SK-N-SH (cell line): ENCODE measurements at regions not wholly inside any gene's neighbourhood (a gene's known extent, or its start where the extent isn't known, plus 50 kb on each side); places are given as distances from the start of the nearest gene placed in this dataset.

ENCODE experiments used
- CTCF ChIA-PET: fragments of 300-600, 350-600 bp; formaldehyde crosslinking; extraction: SDS; loops from one replicate; lab custom pipeline; 2021; lab: Yijun Ruan, JAX
- POLR2A ChIA-PET: fragments of 350-600 bp; sonication (Branson Sonifier 250); formaldehyde crosslinking; extraction: SDS; loops from one replicate; lab custom pipeline; 2020; ENCODE audit warnings: antibody characterized with exemption, inconsistent platforms; lab: Yijun Ruan, JAX
- DNase-seq: peaks from one replicate; pipeline ENCODE4 v3.0.0; 2012
- H2AFZ ChIP-seq: fragments of 200-600 bp; sonication (generic); 2 replicates; pipeline ENCODE4 v1.8.1; 2016; ENCODE audit warnings: antibody characterized with exemption, mild to moderate bottlenecking, low read depth
- H3F3A ChIP-seq: fragments of 200-600 bp; sonication (generic); replicated peaks from 2 replicates; pipeline ENCODE3; 2016; ENCODE audit warnings: antibody characterized with exemption, mild to moderate bottlenecking; ENCODE audit not compliant: insufficient read depth
- H3K27ac ChIP-seq, 2 experiments: fragments of 200-500 bp in 1 of 2; fragments of 200-600 bp in 1 of 2; sonication (Bioruptor generic) in 1 of 2; sonication (generic), shearing (Covaris generic) in 1 of 2; 2 replicates each; pipeline versions ENCODE4 v1.5.1 to v1.6.1; 2014 to 2016; ENCODE audit warnings: low read depth in 2 of 2, inconsistent platforms in 1 of 2, low read length in 1 of 2, mild to moderate bottlenecking in 1 of 2, mixed read lengths in 1 of 2
- H3K27me3 ChIP-seq: fragments of 200-600 bp; sonication (generic), shearing (Covaris generic); 2 replicates; pipeline ENCODE4 v1.6.1; 2016; ENCODE audit warnings: mixed run types; ENCODE audit not compliant: insufficient read depth
- H3K36me3 ChIP-seq, 2 experiments: fragments of 200-500 bp in 1 of 2; fragments of 200-600 bp in 1 of 2; sonication (Bioruptor generic) in 1 of 2; sonication (generic) in 1 of 2; replicated peaks in 1 of 2; 2 replicates each; pipeline versions ENCODE3 to v1.5.1; 2014 to 2016; ENCODE audit warnings: low read length in 1 of 2, mild to moderate bottlenecking in 1 of 2; ENCODE audit not compliant: insufficient read depth in 2 of 2, control insufficient read depth in 1 of 2
- H3K4me1 ChIP-seq, 2 experiments: fragments of 200-500 bp in 1 of 2; fragments of 200-600 bp in 1 of 2; sonication (Bioruptor generic) in 1 of 2; sonication (generic), shearing (Covaris generic) in 1 of 2; 2 replicates each; pipeline versions ENCODE4 v1.5.1 to v1.6.1; 2014 to 2016; ENCODE audit warnings: low read depth in 1 of 2, low read length in 1 of 2, mixed run types in 1 of 2; ENCODE audit not compliant: insufficient read depth in 2 of 2, control insufficient read depth in 1 of 2
- H3K4me2 ChIP-seq: fragments of 200-600 bp; sonication (generic), shearing (Covaris generic); 2 replicates; pipeline ENCODE4 v1.6.1; 2017; ENCODE audit warnings: mixed run types
- H3K4me3 ChIP-seq, 2 experiments: fragments of 200-500 bp in 1 of 2; fragments of 200-600 bp in 1 of 2; sonication (Bioruptor generic) in 1 of 2; sonication (generic), shearing (Covaris generic) in 1 of 2; 2 replicates each; pipeline versions ENCODE4 v1.5.1 to v1.8.1; 2014 to 2016; ENCODE audit warnings: low read depth in 2 of 2, inconsistent platforms in 1 of 2, low read length in 1 of 2, mild to moderate bottlenecking in 1 of 2, mixed read lengths in 1 of 2, moderate library complexity in 1 of 2
- H3K79me2 ChIP-seq: fragments of 200-600 bp; sonication (generic); 2 replicates; pipeline ENCODE4 v1.8.1; 2017; ENCODE audit warnings: mild to moderate bottlenecking; ENCODE audit not compliant: insufficient read depth
- H3K9ac ChIP-seq: fragments of 200-600 bp; sonication (generic); 2 replicates; pipeline ENCODE4 v1.6.1; 2017; ENCODE audit warnings: mixed run types
- H3K9me2 ChIP-seq: fragments of 200-600 bp; sonication (generic); 2 replicates; pipeline ENCODE4 v1.6.1; 2017; ENCODE audit warnings: mixed run types
- H3K9me3 ChIP-seq: fragments of 200-600 bp; sonication (generic); 2 replicates; pipeline ENCODE4 v1.6.1; 2017; ENCODE audit warnings: mixed run types, mild to moderate bottlenecking, moderate library complexity
- H4K20me1 ChIP-seq: fragments of 200-600 bp; sonication (generic); 2 replicates; pipeline ENCODE4 v1.6.1; 2017; ENCODE audit warnings: mild to moderate bottlenecking, mixed run types; ENCODE audit not compliant: insufficient read depth
- EZH2phosphoT487 ChIP-seq: fragments of 200-600 bp; sonication (generic); IDR thresholded peaks from 2 replicates; pipeline ENCODE4 v1.6.1; 2017; ENCODE audit warnings: low read depth, mixed run types, mild to moderate bottlenecking, antibody characterized with exemption, moderate library complexity, borderline replicate concordance
- NRF1 ChIP-seq: IDR thresholded peaks from 2 replicates; pipeline ENCODE4 v1.6.1; 2012; ENCODE audit warnings: low read depth, mild to moderate bottlenecking, low read length
- POLR2AphosphoS5 ChIP-seq: IDR thresholded peaks from 2 replicates; pipeline ENCODE4 v1.6.1; 2012; ENCODE audit warnings: low read depth, low read length
- RAD21 ChIP-seq: IDR thresholded peaks from 2 replicates; pipeline ENCODE4 v1.6.1; 2012; ENCODE audit warnings: mild to moderate bottlenecking, low read length
- RCOR1 ChIP-seq: fragments of 150-350 bp; IDR thresholded peaks from 2 replicates; pipeline ENCODE4 v1.6.1; 2017; ENCODE audit warnings: antibody characterized with exemption, low read length
- SIN3A ChIP-seq: IDR thresholded peaks from 2 replicates; pipeline ENCODE4 v1.6.1; 2012; ENCODE audit warnings: low read depth, mild to moderate bottlenecking, low read length, moderate library complexity, borderline replicate concordance
- TCF12 ChIP-seq: IDR thresholded peaks from 2 replicates; pipeline ENCODE4 v1.4.0; 2012
- WGBS: methylation state at CpG from one replicate; pipeline ENCODE4 v1.1.6; 2017; ENCODE audit warnings: low lambda C conversion rate; 5-methylcytosine and 5-hydroxymethylcytosine counted together
- TF ChIP-seq, protein P1 (sequence below): fragments of 150-350 bp; IDR thresholded peaks from 2 replicates; pipeline ENCODE4 v1.6.1; 2017; ENCODE audit warnings: antibody characterized with exemption, low read length, low read depth, borderline replicate concordance
- TF ChIP-seq, protein P2 (sequence below): fragments of 200-600 bp; sonication (generic); IDR thresholded peaks from 2 replicates; pipeline ENCODE4 v1.6.1; 2017; ENCODE audit warnings: antibody characterized with exemption, mild to moderate bottlenecking, moderate library complexity
- TF ChIP-seq, protein P3 (sequence below): IDR thresholded peaks from 2 replicates; pipeline ENCODE4 v1.6.1; 2012; ENCODE audit warnings: mild to moderate bottlenecking, low read depth, low read length, moderate library complexity

DNA sequence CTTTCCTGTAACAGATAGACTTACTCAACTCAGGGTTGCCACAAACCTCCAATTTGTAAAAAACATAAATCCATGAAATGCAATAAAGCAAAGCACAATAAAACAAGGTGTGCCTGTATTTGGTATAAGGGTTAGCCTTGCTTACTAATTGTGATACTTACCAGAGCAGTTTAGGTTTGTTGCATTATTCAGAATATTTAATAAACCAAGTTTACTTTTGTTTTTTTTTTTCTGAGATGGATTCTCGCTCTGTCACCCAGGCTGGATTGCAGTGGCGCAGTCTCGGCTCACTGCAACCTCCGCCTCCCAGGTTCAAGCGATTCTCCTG lies 79.6 kb downstream of the SEC61G start:
- Histone ChIP-seq H2AFZ (no peak overlapping the region; the same call in 1 of the 2 replicates), H3K27ac (no peak overlapping the region), H3K9me2 (no peaks in the 10 kb centered on the region), H4K20me1 (no peaks in the 10 kb centered on the region), H3K4me1 (no peaks in the 10 kb centered on the region), H3F3A (no peaks in the 10 kb centered on the region), H3K36me3 (no peaks in the 10 kb centered on the region), H3K4me2 (no peak overlapping the region), H3K9me3 (no peaks in the 10 kb centered on the region), H3K79me2 (no peaks in the 10 kb centered on the region), H3K9ac (no peak overlapping the region), H3K27me3 (no peaks in the 10 kb centered on the region), H3K4me3 (no peak overlapping the region)
- no peak for DNase-seq
- POLR2A ChIA-PET = no interaction called here
- TF ChIP-seq TCF12 = no peak
- no peak for TF ChIP-seq RCOR1
- CTCF ChIA-PET = interaction anchor here (1.2 kb wide), 1 partner anchor 15 kb away, joined by 5 read pairs; no protein-coding TSS in a partner anchor
- 68% methylated on average over 5 of the region's 5 CpGs for WGBS

DNA sequence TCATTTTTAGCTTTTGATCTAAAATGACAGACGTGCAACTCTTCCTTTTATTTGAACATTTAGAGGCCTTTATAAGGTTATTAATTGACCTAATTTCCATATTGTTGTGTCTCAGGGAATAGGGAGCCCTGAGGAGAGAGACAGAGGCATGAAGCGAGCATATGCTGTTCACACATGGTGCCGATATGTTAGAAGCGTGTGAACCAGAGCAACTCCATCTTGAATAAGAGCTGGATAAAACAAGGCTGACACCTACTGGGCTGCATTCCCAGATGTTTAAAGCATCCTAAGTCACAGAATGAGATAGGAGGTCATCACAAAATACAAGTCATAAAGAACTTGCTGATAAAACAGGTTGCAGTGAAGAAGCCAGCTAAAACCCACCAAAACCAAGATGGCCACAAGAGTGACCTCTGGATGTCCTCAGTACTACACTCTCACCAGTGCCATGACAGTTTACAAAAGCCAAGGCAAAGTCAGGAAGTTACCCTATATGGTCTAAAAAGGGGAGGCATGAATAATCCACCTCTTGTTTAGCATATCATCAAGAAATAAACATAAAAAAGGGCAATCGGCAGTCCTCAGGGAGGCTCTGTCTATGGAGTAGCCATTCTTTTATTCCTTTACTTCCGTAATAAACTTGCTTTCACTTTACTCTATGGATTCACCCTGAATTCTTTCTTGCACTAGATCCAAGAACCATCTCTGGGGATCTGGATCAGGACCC lies 80.1 kb downstream of the SEC61G start:
- no peaks in the 10 kb centered on the region for H3K9me3 ChIP-seq
- 67% methylated on average over 6 of the region's 6 CpGs for WGBS
- TF ChIP-seq, protein P1, sequence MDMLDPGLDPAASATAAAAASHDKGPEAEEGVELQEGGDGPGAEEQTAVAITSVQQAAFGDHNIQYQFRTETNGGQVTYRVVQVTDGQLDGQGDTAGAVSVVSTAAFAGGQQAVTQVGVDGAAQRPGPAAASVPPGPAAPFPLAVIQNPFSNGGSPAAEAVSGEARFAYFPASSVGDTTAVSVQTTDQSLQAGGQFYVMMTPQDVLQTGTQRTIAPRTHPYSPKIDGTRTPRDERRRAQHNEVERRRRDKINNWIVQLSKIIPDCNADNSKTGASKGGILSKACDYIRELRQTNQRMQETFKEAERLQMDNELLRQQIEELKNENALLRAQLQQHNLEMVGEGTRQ = no peak
- no peak for TF ChIP-seq SIN3A
- TF ChIP-seq, protein P2, sequence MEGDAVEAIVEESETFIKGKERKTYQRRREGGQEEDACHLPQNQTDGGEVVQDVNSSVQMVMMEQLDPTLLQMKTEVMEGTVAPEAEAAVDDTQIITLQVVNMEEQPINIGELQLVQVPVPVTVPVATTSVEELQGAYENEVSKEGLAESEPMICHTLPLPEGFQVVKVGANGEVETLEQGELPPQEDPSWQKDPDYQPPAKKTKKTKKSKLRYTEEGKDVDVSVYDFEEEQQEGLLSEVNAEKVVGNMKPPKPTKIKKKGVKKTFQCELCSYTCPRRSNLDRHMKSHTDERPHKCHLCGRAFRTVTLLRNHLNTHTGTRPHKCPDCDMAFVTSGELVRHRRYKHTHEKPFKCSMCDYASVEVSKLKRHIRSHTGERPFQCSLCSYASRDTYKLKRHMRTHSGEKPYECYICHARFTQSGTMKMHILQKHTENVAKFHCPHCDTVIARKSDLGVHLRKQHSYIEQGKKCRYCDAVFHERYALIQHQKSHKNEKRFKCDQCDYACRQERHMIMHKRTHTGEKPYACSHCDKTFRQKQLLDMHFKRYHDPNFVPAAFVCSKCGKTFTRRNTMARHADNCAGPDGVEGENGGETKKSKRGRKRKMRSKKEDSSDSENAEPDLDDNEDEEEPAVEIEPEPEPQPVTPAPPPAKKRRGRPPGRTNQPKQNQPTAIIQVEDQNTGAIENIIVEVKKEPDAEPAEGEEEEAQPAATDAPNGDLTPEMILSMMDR = peak; percentile 18; the same call in 1 of the 2 replicates
- TF ChIP-seq RAD21 = peak; percentile 57
- TF ChIP-seq, protein P3, sequence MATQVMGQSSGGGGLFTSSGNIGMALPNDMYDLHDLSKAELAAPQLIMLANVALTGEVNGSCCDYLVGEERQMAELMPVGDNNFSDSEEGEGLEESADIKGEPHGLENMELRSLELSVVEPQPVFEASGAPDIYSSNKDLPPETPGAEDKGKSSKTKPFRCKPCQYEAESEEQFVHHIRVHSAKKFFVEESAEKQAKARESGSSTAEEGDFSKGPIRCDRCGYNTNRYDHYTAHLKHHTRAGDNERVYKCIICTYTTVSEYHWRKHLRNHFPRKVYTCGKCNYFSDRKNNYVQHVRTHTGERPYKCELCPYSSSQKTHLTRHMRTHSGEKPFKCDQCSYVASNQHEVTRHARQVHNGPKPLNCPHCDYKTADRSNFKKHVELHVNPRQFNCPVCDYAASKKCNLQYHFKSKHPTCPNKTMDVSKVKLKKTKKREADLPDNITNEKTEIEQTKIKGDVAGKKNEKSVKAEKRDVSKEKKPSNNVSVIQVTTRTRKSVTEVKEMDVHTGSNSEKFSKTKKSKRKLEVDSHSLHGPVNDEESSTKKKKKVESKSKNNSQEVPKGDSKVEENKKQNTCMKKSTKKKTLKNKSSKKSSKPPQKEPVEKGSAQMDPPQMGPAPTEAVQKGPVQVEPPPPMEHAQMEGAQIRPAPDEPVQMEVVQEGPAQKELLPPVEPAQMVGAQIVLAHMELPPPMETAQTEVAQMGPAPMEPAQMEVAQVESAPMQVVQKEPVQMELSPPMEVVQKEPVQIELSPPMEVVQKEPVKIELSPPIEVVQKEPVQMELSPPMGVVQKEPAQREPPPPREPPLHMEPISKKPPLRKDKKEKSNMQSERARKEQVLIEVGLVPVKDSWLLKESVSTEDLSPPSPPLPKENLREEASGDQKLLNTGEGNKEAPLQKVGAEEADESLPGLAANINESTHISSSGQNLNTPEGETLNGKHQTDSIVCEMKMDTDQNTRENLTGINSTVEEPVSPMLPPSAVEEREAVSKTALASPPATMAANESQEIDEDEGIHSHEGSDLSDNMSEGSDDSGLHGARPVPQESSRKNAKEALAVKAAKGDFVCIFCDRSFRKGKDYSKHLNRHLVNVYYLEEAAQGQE = no peak
- no peak for TF ChIP-seq NRF1
- no peak for TF ChIP-seq EZH2phosphoT487
- TF ChIP-seq POLR2AphosphoS5 = no peak
- no peaks in the 10 kb centered on the region for H3K4me1 ChIP-seq
- H4K20me1 ChIP-seq = no peaks in the 10 kb centered on the region
- no peaks in the 10 kb centered on the region for H3F3A ChIP-seq
- H3K27ac ChIP-seq = no peak overlapping the region
- no peak overlapping the region; the same call in 1 of the 2 replicates for H2AFZ ChIP-seq
- ChIA-PET POLR2A (no interaction called here), CTCF (no interaction called here)
- DNase-seq = no peak
- H3K4me3 ChIP-seq = no peak overlapping the region
- H3K27me3 ChIP-seq = no peaks in the 10 kb centered on the region
- no peaks in the 10 kb centered on the region for H3K9me2 ChIP-seq
- H3K79me2 ChIP-seq = no peaks in the 10 kb centered on the region
- no peaks in the 10 kb centered on the region for H3K36me3 ChIP-seq
- H3K4me2 ChIP-seq = no peak overlapping the region
- no peak overlapping the region for H3K9ac ChIP-seq
